NCI-H2171 (cell line): ENCODE measurements at regions not wholly inside any gene's neighbourhood (a gene's known extent, or its start where the extent isn't known, plus 50 kb on each side); places are given as distances from the start of the nearest gene placed in this dataset.

Experiments used
- DNase-seq: peaks from one replicate; lab custom pipeline; 2025; lab: John Stamatoyannopoulos, UW

DNA sequence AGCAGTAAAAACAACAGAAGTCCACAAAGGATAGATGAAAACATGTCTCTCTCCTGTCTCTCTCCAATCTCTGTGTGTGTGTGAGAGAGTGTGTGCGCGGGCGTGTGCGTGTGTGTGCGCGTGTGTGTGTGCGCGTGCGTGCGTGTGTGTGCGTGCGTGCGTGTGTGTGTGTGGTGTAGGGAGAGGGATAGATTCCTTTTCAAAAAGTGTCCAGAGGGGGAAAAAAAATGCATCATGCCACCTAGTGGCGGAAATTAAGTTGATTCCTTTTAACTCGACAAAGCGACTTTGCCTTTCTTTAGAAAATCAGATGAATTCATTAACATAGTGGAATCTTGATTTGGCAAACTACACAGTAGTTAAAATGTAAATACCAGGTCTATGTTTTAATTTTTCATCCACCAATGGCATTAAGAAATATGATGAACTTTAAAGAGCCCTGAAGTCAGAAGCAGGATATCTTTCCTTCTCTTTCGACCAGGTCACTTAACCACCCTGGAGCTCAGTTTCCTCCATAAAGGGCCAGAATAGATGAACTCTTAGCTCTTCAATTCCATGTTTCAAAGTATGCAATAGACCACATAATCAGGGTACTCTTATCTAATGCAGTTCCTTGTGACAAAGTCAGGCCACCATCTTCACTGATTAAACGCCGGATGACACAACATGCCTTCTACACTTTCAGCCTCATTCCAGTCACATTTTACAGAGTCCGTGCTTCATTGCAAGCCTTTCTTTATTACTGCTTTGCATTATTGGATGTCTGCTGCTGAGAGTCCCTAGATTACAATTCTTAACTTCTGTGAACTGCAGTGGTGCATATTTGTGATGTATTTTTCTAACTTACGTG, 162.8 kb downstream of the FBXO8 start:
- no peak for DNase-seq

DNA sequence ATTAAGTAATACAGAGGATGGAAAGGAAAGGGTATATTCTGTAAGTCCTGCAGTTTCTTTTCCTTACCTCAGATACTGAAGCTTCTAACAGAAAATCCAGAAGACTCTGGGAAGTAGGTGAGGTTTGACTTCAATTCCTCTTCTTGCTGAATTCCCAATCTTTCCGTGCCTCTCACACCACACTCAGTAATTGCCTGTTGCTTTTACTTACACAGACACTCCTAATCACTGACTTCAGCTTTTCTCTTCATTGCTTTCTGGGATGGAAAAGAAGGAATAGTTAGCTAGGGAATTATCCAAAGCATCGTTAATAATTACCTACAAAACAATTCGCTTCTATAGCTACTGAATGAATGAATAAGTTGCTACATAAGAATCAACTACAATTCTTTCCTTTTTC, 163.6 kb downstream of the FBXO8 start:
- DNase-seq = no peak

DNA sequence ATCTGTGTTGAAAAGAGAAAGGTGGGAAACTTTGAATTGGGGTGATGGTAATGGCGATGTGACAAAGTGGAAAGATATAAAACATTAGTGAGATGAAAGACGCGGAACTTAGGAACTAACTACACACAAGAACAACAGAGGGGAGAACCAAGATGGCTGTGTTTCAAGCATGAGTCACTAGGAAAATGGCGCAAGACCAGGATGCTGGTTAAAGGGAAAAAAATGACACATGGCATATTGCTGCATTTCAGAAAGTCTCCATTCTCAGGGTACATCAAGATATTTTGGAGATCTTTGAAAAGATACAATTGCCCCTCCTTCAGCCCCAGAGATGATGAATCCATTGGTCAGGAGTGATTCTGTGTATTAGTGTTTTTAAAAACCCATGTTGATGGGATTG, 164.4 kb downstream of the FBXO8 start:
- no peak for DNase-seq

DNA sequence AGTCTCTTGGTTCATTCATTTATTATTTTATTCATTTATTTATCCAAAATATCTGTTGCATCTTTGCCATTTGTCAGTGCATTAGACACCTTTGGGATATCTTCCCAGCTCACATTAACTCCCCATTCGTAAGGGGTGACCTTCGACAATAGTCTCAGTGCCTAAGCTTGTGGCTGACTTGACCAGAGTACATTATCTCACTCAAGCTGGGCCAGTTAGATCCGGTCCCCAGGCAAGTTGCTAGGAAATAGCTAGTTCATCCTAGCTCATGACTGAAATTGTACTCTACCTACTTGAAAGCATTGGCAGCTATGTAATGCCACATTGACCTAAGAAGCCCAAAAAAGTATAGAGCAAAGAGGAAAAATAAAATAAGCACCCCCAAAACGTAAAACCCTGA, 165.3 kb downstream of the FBXO8 start:
- no peak for DNase-seq

DNA sequence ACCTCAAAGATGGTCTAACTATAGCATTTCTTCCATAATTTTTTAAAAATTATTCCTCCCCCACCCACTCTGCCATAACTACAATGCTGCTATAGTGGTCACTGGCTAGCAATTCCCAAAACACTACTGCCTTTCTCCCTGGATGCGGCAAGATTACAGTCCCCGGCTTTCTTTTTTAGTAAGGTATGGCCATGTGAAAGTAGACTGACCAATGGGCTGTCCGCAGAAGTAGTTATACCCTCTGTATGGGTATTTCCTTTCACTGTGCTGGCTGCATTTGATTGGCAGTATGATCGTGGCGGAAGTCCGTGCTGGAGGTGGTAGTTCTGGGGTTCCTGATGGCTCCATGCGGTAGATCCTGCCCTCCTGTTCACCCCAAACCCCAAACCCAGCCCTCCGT, 166.0 kb downstream of the FBXO8 start:
- DNase-seq = no peak

DNA sequence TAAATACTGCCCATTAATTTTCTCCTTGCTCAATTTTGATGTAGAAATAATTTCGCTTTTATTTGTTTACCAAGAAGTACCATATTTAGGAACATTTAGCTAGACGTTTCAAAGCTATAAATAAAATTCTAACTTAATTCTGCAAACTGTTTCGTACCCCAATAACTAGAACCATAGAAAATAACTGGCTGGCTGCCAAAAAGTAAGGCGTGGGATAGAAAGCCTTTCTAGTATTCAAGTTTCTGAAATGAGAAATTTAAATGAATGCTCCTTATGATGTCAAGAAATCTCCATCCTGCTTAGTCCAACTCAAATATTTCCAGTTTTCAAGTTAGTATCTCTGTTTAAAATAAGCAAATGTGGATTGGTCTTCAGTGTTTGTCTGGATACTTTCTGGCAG, 167.4 kb downstream of the FBXO8 start:
- DNase-seq = no peak

DNA sequence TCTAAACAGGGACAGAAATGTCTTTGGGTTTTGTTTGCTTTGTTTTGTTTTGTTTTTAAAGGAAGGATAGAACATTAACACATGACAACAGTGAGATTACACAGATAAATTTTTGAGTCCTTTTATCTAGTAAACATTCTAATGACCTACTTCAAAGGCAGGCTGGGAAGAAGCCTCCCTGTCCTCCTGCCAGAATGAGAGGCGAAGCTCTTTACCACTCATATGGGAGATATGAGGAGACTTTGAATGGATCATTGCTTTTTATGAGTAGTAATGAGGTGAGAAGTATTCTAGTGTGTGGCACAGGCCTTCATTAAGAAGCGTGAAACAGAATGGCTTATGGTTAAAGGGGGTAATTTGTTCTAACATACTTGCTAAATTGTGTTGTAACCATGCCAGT, 172.0 kb downstream of the FBXO8 start:
- DNase-seq = no peak

DNA sequence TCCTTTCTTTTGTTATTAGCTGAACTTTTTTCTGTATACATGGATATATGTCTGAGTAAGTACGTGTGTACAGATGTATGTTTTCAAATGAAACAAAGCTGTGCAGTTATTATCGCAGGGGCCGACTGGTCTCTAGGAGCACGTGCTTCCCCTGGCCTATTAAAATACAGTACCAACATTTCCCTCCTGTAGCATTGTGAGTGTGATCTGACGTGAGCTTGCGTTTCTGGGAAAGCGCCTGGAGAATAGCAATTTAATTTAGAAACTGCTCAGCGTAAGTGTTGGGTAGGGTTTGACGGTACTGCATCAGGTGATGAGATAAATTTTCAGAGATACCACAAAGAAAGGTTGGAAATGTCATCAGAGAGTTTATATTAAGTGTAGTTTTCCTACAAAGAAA, 173.3 kb downstream of the FBXO8 start:
- no peak for DNase-seq

DNA sequence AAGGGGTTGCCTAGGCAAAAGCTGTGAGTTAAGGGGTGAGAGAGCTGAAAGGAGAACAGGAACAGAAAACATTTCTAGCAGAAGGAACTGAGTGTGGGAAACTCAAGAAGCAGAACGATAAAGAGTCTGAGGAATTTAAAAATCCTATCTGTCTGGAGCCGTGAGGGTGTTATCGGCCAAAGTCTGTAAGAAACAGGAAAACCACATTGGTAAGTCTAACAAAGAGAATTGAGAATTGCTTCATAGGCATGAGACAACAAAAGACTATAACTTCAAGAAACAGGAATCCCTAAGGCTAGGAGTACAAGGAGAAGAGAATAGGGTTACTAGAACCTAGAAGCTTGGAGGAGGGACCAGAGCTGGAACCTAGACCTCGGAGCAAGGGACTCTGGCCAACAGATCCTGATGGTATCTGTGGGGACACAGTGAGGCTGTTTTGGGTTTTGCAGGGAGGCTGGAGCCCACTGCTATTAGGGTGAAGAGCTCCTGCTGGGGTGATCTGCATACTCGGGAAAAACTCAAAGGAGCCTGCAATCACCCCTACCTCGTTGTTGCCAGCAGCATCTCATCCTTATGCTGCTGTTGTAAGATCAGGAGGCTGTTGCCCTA, 175.6 kb downstream of the FBXO8 start:
- no peak for DNase-seq

DNA sequence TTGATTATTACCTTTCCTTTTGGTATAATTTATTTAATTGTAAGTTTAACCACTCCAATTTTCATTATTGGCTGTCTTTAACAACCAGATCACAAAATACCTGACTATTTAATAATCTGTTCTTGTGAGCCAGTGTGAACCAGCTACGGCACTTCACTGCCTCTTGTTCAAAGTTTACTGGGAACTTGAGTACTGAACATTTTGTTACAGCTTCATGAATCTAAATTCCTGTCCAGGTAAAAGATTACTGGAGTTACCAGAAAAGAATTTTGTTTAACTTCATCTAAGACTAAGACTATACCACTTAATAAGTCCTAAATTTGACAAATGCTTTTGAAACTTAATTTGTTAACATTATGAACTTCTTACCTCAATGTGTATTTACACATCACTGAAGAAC, 178.3 kb downstream of the FBXO8 start:
- no peak for DNase-seq

DNA sequence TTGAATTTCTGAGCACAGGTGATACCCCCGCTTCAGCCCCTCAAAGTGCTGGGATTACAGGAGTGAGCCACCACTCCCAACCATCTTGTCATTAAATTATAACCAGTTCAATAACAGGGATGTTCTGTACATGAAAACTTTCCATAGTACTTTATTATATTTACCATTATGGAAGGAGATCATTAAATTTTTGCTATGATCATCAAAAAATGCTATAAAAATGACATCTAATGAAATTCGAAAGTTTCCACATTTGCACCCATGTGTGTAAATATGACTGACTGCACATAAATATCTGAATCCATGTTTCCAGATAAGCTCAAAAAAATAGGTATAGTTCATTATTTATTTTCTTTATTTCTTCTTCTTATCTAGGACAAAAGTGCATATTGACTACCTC, 182.6 kb downstream of the FBXO8 start:
- DNase-seq = no peak

DNA sequence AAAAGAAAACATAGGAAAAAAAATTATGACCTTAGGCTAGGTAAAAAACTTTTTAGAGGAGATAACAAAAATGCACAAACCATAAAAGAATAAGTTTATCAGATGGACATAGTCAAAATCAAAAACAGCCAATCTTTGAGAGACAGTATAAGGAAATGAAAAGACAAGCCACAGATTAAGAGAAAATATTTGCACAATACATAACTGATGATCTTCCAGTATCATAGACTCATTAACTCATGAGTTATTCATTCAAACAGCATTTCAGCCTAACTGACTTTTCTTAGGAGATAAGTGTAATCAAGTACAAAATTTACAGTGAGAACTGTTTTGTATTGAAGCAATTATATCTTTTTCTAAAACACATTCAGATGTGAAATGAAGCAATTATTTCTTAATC, 183.8 kb downstream of the FBXO8 start:
- DNase-seq = no peak

DNA sequence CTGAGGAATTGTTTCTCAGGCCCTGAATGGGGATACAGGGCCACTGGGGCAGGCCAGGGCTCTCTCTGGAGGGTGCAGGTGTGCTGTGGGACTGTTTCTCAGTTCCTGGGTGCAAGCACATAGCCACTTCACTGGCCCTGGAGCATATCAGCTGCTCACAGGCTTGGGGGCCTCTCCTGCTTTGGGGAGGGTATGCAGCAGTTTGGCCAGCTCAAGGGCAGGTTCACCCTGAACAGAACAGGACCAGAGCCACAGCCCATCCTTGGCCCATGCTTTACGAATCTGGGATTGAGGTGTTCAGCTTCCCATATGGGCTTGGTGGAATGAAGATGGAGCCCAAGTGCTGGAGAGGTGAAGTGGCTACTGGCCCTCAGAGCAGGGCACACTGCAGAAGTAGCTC, 186.5 kb downstream of the FBXO8 start:
- no peak for DNase-seq

DNA sequence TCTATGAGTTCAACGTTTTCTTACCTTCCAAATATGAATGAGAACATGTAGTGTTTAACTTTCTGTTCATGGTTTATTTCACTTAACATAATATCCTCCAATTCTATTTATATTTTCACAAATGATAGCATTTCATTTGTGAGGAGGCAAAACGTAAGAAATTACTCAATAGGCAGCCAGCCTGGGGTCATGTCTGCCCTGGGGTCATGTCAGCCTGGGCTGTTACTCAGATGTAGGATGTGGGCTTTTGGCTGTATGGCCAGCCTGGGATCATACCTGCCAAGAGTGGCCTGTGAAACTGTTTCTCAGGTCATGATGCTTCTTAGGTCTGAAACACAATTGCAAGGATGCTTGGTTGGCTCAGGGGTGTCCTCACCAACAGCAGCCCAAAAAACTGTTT, 187.0 kb downstream of the FBXO8 start:
- DNase-seq = no peak

DNA sequence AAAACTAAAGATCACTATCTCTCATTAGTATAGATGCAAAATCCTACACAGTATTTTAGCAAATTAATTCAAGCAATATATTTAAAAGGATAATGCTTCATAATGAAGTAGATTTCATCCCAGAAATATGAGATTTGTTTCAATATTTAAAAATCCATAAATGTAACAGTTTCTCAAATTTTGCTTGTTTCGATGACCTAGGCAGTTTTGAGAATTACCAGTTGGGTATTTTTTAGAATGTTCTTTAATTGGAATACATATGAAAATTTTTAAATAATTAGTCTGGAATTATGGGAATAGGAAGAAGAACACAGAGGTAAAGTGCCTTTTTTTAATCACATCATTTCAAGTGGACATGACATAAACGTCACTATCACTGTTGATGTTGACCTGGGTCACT, 192.3 kb downstream of the FBXO8 start:
- DNase-seq = no peak

DNA sequence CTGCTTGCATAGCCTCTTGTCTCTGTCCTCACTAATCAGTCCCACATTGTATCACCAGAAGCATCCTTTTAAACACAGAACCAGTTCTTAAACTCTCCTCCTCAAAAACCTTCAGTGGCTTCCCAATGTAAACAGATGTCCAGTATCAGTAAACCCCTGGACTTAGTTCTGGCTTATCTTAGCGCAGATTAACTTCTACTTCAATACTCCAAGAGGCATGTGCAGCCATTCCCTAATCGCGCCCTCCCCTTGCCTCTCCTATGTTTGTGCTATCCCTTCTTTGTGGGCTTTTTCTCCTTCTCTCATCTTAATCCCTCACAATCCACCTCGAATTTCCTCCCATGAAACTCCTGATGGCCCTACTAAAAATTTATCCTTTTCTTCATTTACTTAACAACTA, 193.8 kb downstream of the FBXO8 start:
- DNase-seq = no peak

DNA sequence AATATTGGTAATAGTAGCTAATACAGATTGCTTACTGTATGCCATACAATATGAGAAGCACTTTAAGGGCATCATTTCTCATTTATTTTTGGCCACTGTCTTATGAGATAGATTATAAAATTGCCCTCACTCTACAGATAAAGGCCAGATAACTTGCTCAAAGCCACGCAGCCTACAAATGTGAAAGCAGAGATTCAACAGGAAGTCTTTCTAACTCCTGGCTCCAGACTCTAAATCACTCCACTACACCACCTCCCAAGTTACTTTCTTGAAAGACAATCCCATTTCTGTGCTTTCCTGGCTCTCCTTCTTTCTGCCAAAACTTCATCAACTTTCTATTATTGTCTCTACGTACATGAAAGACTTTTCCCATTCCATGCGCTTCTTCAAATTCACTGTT, 194.7 kb downstream of the FBXO8 start:
- DNase-seq = no peak

DNA sequence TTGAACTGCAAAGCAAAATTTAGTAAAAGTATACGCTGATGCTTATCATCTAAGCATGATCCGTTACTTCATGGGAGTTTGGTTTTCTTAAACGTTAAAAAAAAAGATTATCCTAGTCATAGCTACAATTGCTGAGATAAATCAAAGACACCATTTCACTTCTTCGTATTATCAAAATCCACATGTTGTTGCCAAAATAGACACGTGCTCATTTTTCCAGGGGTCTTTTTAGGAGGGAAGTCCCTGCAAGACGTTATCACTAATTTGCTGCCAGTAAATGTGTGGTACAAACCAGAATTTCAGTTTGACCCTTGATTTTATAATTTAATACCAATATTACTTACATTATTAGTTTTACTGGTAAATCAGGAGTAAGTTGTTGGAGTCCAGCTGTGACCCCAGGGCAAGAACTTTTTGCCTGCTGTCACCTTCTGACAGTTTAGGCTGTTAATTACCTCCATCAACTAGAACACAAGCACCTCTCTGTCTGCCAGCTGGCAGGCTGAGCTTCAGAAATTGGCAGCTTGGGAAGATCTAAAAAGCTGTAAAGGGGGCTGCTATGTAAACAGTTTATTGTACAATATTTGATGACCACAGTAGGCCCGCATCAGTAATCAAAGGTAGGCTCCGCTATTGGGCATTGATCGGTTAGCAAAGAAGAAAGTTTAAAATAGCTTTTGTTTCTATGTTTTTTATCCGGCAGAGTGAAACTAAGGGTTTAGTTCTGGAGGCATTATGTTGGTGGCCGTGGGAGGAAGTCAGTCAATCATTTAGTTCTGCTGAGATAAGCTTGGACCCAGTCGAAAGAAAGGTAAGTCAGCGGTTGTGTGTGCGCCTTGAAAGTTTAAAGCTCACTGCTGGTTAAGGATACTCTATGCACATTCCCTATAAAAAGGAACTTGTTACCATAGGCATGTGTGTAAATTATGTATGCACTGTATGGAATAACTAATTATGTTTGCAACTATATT, 196.4 kb downstream of the FBXO8 start:
- no peak for DNase-seq

DNA sequence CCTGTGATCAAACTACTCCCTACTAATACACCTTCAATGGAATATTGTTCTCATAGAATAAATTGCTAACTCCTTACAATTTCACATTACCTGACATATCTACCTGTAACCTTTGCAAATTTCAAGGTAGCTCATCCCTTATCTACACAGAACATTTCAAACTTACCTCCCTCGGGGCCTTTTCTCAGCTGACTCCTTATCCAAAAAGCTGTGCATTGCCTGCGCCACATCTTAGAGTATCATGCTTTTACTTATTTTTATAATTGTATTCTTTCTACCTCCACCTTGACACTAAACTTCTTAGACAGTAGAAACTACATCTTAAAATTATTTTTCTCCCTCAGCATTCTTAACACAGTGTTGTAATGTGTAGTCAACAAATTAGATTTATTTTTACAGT, 198.5 kb downstream of the FBXO8 start:
- DNase-seq = no peak

DNA sequence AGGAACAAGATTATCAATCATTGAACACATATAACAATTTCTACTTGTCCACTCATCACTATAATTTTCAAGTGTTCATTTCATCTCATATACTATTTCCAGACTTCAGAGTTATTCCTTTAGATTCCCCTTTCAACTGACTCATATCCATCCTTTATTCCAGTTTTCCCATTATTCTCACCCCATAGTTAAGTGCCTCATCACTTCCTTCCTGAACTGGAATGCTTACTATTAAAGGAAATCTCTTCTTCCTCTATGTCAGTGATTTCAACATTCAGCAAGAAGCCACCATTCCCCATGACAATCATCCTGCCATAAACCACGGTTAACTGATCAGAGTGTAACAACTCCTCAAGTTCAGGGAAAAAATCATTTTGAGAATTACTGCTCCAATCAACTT, 198.9 kb downstream of the FBXO8 start:
- no peak for DNase-seq

DNA sequence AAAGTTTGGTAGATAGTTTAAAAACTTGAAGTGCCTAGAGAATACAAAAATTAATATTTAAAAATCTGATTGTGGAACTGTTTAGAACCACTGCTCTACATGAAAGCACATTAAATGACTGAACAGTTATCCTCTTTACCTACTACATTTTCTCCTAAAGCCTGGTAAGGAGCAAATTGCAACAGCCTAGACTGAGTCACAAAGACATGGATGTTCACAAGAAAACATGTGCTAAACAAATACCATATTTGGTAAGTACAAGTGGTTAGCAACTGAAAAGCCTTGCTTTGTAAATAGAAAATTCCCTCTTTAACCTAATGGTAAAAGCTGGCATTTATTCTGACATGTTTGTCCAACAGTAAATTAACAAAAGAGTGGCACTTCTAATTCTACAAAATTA, 203.1 kb downstream of the FBXO8 start:
- no peak for DNase-seq

DNA sequence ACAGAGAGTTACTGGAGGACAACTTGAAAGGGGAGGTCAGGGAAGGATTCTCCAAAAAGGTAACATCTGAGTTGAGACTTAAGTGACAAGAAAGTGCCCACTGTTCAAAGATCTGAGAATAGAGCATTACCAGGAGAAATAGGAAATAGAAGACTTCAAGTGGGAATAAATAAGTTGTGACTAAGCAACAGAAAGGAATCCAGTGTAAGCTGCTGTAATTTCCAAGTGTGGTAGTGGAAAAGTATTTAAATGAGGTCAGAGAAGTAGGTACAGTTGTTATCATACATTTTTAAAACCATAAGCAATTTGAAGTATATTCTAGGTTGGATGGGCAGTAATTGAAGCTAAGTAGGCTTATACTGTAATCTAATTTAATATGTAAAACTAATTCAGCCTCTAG, 211.9 kb downstream of the FBXO8 start:
- DNase-seq = no peak

DNA sequence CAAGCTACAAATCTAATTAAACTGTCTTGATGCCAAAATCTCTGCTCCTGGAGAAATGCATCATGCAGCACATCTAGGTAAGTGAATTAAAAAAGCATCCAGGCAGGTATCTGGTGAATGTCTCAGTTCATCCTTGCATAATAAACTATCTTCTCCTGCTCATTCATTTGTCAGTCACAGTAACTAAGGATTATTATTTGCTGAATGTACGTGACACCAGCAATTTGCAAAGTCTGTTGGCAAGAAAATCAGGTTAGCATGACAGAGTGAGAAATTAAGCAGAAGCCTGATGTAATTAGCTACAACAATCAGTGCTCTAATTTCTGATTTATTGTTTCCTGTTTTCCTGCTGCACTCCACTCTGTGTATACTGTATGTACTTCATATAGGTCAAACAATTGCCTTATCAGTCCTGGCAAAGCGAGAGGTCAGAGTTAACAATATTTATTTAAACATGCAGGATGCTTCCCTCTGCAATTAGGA, 213.6 kb downstream of the FBXO8 start:
- no peak for DNase-seq
